ENCODE measurements at regions not wholly inside any gene's neighbourhood (a gene's known extent, or its start where the extent isn't known, plus 50 kb on each side); places are given as distances from the start of the nearest gene placed in this dataset.

DNA sequence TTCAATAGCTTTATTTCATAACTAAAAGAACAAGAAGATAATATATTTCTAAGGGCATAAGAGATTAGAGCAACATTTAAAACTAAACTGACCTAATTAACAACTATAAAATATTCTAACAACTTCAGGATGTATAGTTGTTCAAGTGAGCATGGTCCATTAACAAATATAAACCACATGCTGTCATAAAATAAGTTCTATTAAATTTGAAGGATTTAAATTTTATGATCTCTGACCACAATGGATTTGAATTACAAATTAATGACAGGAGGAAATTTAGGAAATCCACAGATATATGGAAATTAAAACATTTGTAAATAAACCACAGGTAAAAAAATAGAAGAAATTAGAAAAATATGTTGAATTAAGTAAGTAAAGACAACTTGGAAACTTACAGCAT lies 196.5 kb upstream of the PCDH20 start:
- FAIRE-seq (no peak), DNase-seq (ENCODE audit: insufficient read length, low spot score) (no peak)
- TF ChIP-seq, protein P1, sequence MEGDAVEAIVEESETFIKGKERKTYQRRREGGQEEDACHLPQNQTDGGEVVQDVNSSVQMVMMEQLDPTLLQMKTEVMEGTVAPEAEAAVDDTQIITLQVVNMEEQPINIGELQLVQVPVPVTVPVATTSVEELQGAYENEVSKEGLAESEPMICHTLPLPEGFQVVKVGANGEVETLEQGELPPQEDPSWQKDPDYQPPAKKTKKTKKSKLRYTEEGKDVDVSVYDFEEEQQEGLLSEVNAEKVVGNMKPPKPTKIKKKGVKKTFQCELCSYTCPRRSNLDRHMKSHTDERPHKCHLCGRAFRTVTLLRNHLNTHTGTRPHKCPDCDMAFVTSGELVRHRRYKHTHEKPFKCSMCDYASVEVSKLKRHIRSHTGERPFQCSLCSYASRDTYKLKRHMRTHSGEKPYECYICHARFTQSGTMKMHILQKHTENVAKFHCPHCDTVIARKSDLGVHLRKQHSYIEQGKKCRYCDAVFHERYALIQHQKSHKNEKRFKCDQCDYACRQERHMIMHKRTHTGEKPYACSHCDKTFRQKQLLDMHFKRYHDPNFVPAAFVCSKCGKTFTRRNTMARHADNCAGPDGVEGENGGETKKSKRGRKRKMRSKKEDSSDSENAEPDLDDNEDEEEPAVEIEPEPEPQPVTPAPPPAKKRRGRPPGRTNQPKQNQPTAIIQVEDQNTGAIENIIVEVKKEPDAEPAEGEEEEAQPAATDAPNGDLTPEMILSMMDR (IDR thresholded peaks at IDR 0.05; ENCODE audit: insufficient read depth, missing control alignments), result no peak

DNA sequence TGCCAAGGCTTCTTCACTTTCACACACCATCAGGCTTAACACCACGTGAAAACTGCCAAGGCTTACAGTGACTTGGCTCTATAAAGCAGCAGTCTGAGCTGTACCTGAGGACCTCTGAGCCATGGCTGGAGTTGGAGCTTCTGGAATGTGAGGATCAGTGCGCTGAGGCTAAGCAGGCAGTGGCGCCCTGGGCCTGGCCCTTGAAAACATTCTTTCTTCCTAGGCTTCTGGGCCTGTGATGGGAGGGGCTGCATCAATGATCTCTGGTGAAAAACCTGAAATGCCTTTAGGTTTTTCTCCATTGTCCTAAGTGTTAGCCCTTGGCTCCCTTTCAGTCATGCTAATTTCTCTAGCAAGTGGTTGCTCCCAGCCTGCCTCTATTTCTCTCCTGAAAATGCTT lies 192.5 kb upstream of the PCDH20 start:
- TF ChIP-seq, protein P1 (IDR thresholded peaks at IDR 0.05; ENCODE audit: insufficient read depth, missing control alignments), result no peak
- FAIRE-seq (no peak), DNase-seq (ENCODE audit: insufficient read length, low spot score) (no peak)

DNA sequence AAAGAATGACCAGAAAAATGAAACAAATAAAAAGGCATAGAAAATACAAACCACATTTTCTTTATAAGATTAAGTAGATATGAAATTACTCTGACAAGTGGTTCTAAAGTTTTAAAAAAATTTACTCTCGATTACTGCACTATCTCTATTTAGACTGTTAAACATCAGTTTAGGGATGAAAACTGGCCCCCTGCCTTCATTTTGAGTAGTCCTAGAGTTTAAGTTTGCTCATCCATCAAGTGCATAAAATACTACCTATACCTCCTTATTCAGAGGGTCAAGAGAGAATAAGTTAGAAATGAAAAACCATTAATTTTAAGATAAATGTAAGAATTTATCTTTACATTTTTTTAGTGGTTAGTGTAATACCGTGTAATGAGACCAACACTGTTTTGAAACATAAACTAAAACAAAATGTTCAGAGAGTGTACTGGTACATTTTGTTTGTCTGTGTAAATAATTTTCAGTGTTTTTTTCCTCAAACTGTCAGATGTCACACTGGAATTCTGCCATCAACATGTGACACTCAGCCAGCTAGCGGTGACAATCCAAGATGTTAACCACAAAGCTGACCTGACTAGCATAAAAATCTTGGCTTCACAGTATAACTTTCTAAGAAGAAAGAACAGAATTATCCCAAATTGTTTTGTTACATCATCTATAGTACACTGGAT lies 184.8 kb upstream of the PCDH20 start:
- no peak for DNase-seq (ENCODE audit: insufficient read length, low spot score)
- no peak for FAIRE-seq
- TF ChIP-seq, protein P1 (IDR thresholded peaks at IDR 0.05; ENCODE audit: insufficient read depth, missing control alignments), result no peak

DNA sequence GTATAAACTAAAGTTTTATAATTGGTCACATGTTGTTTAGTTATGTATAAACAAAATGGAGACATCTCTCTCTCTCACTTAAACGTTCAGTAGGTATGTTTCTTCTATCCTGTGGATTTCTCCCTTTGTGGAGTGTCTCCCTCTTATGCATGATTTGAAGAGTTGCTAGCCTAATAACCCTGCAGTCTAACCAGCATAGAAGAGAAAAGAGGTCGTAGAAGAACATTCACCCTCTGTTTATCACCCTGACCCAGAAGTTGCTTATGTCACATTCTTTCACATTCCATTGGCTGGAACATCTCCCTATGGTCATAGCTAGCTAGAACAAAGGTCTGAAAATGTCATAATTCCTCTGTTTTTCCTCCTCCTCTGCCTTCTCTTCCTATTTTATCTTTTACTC lies 176.8 kb upstream of the PCDH20 start:
- no peak for DNase-seq (ENCODE audit: insufficient read length, low spot score)
- TF ChIP-seq, protein P1 (IDR thresholded peaks at IDR 0.05; ENCODE audit: insufficient read depth, missing control alignments), result no peak
- FAIRE-seq, result no peak

DNA sequence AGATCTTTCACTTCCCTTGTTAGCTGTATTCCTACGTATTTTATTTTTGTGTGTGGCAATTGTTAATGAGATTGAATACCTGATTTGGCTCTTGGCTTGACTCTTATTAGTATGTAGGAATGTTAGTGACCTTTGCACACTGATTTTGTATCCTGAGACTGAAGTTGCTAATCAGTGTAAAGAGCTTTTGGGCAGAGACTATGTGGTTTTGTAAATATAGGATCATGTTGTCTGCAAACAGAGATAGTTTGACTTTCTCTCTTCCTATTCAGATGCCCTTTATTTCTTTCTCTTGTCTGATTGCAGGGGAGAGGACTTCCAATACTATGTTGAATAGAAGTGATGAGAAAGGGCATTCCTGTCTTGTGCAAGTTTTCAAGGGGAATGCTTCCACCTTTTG lies 160.3 kb upstream of the PCDH20 start:
- no peak for DNase-seq (ENCODE audit: insufficient read length, low spot score)
- TF ChIP-seq, protein P1 (IDR thresholded peaks at IDR 0.05; ENCODE audit: insufficient read depth, missing control alignments), result no peak
- no peak for FAIRE-seq

DNA sequence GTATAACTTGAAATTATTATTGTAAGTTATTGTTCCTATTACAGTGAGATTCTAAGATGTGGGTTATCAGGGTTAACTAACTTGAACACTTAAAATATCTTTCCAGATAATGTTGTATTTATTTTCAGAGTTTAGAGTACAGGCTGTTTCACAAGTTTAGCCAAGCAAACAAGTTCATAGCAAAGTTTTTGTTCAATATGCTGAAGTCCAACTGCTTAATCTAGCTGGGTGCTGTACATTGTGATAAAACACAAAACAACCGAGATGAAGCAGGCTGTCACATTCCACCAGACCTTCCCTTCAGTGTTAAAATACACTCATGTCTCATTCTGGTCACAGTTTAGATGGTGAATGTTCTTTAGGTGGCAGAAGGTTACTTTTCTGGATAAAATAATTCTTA lies 148.0 kb upstream of the PCDH20 start:
- TF ChIP-seq, protein P1 (IDR thresholded peaks at IDR 0.05; ENCODE audit: insufficient read depth, missing control alignments), result no peak
- FAIRE-seq (no peak), DNase-seq (ENCODE audit: insufficient read length, low spot score) (no peak)

DNA sequence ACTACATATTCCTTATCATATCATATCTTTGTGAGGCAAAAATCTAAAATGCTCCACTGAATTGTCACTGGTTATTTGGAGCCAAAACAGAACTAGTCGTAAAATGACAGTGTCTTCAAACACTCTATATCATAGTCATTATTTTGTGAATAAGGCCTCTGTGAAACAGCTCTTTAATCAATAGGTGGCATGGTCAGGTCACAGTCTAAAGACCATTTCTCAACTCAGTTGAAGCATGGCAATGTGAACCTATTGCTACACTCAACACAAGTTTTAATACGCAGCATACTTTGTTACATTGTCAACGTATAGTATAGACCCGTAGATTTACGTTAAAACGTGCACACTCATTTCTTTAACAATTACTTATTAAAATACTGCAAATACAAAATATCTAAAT lies 131.3 kb upstream of the PCDH20 start:
- no peak for DNase-seq (ENCODE audit: insufficient read length, low spot score)
- no peak for FAIRE-seq
- TF ChIP-seq, protein P1 (IDR thresholded peaks at IDR 0.05; ENCODE audit: insufficient read depth, missing control alignments), result no peak
